GM21529 (cell line): ENCODE measurements at regions not wholly inside any gene's neighbourhood (a gene's known extent, or its start where the extent isn't known, plus 50 kb on each side); places are given as distances from the start of the nearest gene placed in this dataset.
"Not testable (repeated sequence)": the region's sequence is repeated elsewhere in the genome, so short reads cannot be mapped to it uniquely, and the experiment has no call there.

Experiments used
- ATAC-seq: cut with Tn5 transposase; IDR thresholded peaks from one replicate; pipeline ENCODE4 v1.9.1; 2021; ENCODE audit not compliant: unreplicated experiment

- ATAC-seq = no peak
These were observed 107.5 kb upstream of the SIM2 start for GRCh38 chr21:36591326-36591970.

GRCh38 chr21:36596174-36596573 lies 102.7 kb upstream of the SIM2 start:
- no peak for ATAC-seq

DNA sequence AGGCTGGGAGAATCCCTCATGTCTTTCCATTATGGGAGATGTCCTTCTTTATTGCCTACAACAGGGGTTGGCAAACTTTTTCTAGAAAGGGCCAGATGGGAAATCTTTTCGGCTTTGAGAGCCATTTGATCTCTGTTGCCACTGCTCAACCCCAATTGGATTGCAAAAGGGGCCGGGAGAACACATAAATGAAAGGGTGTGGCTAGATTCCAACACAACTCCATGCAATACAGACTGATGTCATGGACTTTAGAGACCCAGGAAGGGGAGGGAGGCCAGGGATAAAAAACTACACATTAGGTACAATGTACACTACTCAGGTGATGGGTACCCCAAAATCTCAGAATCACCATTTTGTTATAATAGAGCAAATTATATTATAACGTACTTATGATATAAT lies 97.6 kb upstream of the SIM2 start:
- ATAC-seq = no peak

DNA sequence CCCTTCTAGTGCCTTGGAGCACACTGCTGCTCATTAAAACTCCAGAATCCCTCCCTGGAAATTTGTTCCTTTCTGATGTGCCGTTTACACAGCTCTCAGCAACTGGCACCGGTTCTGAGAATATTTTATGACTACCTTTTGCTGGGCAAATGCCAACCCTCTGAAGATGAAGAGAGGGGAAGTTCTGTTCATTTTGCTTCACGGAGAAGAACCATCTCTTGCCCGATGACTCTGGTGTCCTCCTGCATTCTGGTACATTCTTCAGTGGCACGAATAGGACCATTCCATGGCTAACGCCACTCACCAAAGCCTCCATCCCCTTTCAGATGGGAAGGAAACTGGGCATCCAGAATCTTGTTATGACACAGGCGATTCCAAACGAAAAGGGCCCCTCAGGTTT lies 96.2 kb upstream of the SIM2 start:
- no peak for ATAC-seq

GRCh38 chr21:36603221-36603620 lies 95.7 kb upstream of the SIM2 start:
- ATAC-seq = no peak

- no peak for ATAC-seq
These were observed 93.5 kb upstream of the SIM2 start for GRCh38 chr21:36605426-36605825.

- no peak for ATAC-seq
These were observed 92.5 kb upstream of the SIM2 start for GRCh38 chr21:36606287-36606982.

DNA sequence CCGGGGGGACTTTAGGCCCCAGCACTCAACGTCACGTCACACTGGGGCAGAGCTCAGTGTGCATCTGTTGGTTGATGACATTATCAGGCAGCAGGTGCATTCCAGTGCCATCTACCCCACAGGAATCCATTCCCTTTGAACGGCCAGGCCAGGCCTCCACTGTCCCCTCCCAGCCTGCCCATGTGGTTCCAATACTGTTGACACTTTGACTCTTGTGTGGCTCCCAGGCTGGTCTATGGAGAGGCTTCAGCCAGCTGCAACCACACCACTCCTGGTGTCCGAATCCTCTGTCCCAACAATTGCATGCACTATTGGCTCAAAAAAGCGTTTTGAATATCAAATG lies 92.0 kb upstream of the SIM2 start:
- ATAC-seq = no peak

GRCh38 chr21:36608041-36608896 lies 90.6 kb upstream of the SIM2 start:
- ATAC-seq = no peak

DNA sequence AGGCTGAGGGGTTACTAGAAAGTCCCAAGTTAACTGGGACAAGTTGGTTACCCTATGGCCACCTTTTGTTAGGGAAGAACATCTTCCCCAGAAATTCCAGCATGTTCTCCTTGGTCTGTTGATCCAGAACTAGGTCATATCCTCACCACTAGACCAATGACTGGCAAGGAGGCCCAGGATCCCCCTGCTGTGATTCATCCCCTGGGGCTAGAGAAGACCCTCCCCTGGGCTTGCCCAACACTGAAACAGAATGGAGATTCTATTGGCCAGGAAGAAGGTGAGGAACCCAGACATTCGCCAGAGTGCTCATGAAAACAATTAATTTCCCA lies 90.1 kb upstream of the SIM2 start:
- ATAC-seq = no peak

DNA sequence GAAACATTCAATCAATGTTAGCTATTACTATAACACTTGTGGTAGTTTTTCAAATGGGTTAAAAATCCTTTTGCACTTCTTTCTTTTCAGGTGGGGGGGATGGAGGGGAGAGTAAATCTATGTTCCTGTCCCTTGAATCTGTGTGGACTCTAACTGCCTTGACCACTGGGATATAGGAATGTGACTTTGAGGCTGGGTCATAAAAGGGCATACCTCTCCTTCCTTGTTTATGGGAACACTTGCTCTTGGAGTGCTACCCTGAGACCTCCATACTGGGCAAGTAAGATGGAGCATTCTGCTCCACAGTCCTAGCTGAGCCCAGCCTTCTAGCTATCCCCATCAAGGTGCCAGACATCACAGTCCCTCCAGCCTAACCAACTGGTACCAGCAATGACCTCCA lies 89.3 kb upstream of the SIM2 start:
- no peak for ATAC-seq

DNA sequence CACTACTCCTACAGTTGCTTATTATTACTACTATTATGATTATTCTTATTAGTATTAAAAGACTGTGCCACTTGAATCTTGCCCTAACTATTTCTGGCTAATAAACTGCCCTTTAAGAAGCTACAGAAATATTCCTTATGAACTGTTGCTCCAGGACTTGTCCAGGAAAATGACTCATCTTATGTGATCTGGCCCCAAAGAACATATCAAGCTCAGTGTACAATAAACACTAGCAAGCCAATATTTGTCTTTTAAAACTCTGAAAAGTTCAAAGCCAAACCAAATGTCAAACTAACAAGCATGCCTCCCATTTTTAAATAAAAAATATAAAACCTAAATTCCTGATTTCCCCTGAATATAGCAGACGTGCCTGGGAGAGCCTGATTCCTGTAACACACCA lies 88.7 kb upstream of the SIM2 start:
- ATAC-seq = no peak

DNA sequence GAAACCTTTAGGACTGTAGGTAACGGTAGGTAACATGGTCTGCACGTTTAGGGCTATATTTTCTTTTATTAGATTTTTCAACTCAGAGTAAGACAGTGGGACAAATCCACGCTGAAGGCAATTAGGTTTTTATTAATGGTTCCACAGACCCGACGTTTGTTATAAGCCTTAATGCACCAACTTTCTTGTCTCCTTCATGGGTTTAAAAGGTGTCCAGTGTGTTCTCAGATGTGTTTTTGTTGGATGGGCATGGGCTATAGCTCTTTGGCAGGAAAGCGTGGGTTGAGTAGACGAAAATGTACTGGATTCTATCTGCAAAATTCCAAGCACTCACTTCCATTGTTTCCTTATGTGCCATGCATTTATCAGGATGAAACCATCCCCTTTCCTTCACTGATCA lies 88.0 kb upstream of the SIM2 start:
- ATAC-seq = no peak

- ATAC-seq = no peak
These were observed 87.5 kb upstream of the SIM2 start for GRCh38 chr21:36611379-36611778.

DNA sequence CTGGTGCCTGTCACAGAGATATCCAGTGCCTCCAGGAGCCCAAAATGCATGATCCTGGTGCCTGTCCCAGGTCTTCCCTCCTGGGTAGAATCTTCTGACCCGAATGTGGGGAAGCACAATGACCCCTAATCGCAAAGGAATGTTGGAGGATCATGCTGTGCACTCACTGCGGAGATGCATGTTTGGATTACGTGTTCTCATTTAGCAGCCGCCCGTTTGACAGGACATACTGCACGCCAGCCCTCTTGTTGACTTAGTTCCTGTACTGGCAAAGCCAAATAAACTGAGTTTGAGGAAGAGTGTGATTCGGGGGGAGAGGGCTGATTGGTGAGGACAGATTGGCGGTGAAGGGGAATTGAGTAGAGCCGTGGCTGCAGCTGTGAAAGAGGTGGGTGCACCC lies 85.9 kb upstream of the SIM2 start:
- no peak for ATAC-seq

- no peak for ATAC-seq
These were observed 85.4 kb upstream of the SIM2 start for GRCh38 chr21:36613554-36613953.

GRCh38 chr21:36615274-36615964 lies 83.5 kb upstream of the SIM2 start:
- ATAC-seq = no peak

GRCh38 chr21:36616773-36617172 lies 82.1 kb upstream of the SIM2 start:
- not testable (repeated sequence) for ATAC-seq

DNA sequence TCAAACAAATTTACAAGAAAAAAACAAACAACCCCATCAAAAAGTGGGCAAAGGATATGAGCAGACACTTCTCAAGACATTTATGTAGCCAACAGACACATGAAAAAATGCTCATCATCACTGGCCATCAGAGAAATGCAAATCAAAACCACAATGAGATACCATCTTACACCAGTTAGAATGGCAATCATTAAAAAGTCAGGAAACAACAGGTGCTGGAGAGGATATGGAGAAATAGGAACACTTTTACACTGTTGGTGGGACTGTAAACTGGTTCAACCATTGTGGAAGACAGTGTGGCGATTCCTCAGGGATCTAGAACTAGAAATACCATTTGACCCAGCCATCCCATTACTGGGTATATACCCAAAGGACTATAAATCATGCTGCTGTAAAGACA lies 77.1 kb upstream of the SIM2 start:
- ATAC-seq = not testable (repeated sequence)

DNA sequence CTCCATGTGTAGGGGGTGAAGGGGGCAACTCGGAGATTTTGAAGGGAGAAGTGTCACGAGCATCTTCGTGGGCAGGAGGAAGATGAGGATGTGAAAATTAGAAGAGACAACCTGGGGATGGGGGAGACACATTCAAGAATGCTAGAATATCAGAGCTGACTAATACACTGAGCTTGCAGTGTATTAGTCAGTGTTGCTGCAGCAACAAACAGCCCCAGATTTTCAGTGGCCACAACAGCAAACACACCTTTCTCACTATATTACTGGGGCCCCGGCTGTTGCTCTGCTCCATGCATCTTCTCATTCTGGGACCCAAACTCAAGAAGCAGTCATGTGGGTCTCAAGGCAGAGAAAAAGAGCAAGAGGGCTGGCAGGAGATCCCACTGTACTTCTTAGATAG lies 74.8 kb upstream of the SIM2 start:
- ATAC-seq = no peak

DNA sequence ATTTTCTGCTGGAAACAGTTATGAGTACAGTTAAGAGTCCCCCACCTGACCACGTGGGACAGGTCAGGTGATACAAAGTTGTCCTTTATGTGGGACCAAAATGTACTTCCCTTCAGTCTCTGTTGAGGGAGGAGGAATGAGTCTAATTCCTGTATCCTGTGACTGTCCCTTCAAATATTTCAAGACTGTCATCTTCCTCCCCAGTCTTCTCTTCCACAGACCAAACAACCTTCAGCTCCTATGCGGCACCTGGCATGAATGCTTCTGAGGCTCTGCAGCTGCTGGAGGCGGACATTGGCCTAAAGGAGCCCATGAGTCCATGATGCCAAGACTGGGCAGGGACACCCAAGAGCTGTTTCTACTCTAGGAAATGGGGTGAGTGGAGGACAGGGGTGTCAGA lies 72.1 kb upstream of the SIM2 start:
- ATAC-seq = no peak

GRCh38 chr21:36627242-36627641 lies 71.7 kb upstream of the SIM2 start:
- no peak for ATAC-seq
